Thyroid gland (tissue), 4 donors: ENCODE measurements at regions not wholly inside any gene's neighbourhood (a gene's known extent, or its start where the extent isn't known, plus 50 kb on each side); places are given as distances from the start of the nearest gene placed in this dataset.
"Not testable (repeated sequence)": the region's sequence is repeated elsewhere in the genome, so short reads cannot be mapped to it uniquely, and the experiment has no call there.

ENCODE experiments used
- DNase-seq, 2 donors: peaks; one replicate each; pipeline ENCODE4 v3.0.0-alpha.2; 2019
- H3K27ac ChIP-seq, 3 donors: fragments of 200-600 bp; sonication (generic); 1 replicate in 2 of 3; 2 replicates in 1 of 3; pipeline ENCODE4 v1.5.1; 2016 to 2019; ENCODE audit warnings: mild to moderate bottlenecking in 1 of 3, moderate library complexity in 1 of 3
- H3K27me3 ChIP-seq: fragments of 200-600 bp; sonication (generic); one replicate; pipeline ENCODE4 v1.5.1; 2019
- H3K36me3 ChIP-seq, 2 donors: fragments of 200-600 bp; sonication (generic); one replicate each; pipeline ENCODE4 v1.5.1; 2016 to 2019
- H3K4me1 ChIP-seq, 2 donors: fragments of 200-600 bp; sonication (generic); one replicate each; pipeline ENCODE4 v1.5.1; 2017 to 2019
- H3K4me3 ChIP-seq, 3 donors: fragments of 200-600 bp; sonication (generic); replicated peaks in 1 of 3; 1 replicate in 2 of 3; 2 replicates in 1 of 3; pipeline ENCODE4 v1.5.1; 2016; ENCODE audit warnings: mild to moderate bottlenecking in 1 of 3
- H3K9me3 ChIP-seq: fragments of 200-600 bp; sonication (generic); one replicate; pipeline ENCODE4 v1.5.1; 2017
- CTCF ChIP-seq, 6 experiments: fragments of 200-600 bp in 3 of 6; fragments of 450-650 bp in 3 of 6; sonication (generic) in 3 of 6; IDR thresholded peaks; one replicate each; pipeline ENCODE4 v1.5.1; 2016 to 2019; ENCODE audit warnings: antibody characterized with exemption in 6 of 6, mild to moderate bottlenecking in 2 of 6, inconsistent platforms in 1 of 6, moderate library complexity in 1 of 6
- POLR2A ChIP-seq, 2 donors: fragments of 450-650 bp; IDR thresholded peaks; one replicate each; pipeline ENCODE4 v1.6.1; 2017; ENCODE audit warnings: antibody characterized with exemption in 2 of 2, mild to moderate bottlenecking in 2 of 2, moderate library complexity in 1 of 2
- WGBS, 2 donors: methylation state at CpG; one replicate each; pipeline ENCODE4 v1.1.5; 2017; 5-methylcytosine and 5-hydroxymethylcytosine counted together
- intact Hi-C: fragments of 100-400 bp; cut with DNase I; formaldehyde crosslinking; loops from one replicate; pipeline ENCODE4 v1.15.1; 2023

GRCh38 chr3:162710332-162711112, 1213.9 kb downstream of the OTOL1 start:
- intact Hi-C loops: no loop called here
- no peaks in the 10 kb centered on the region for H3K27me3 ChIP-seq

GRCh38 chr3:162717074-162717473, 1220.5 kb downstream of the OTOL1 start:
- H3K27ac ChIP-seq, H3K9me3 ChIP-seq, H3K36me3 ChIP-seq, H3K27me3 ChIP-seq, H3K4me3 ChIP-seq, DNase-seq, intact Hi-C loops, H3K4me1 ChIP-seq: not testable (repeated sequence)
- WGBS, 2 donors: 70% methylated on average over 6 of the region's 6 CpGs

More at GRCh38 chr3:162710332-162711112, 1213.9 kb downstream of the OTOL1 start:
- WGBS, 2 donors: 93 to 94% methylated on average over 16 to 24 of the region's 30 CpGs
- Histone ChIP-seq H3K9me3 (no peaks in the 10 kb centered on the region), H3K4me1 (no peaks in the 10 kb centered on the region), H3K27ac (no peak overlapping the region), H3K4me3 (no peak overlapping the region), H3K36me3 (no peaks in the 10 kb centered on the region)
- no peak for TF ChIP-seq POLR2A (IDR thresholded peaks at IDR 0.05)
- TF ChIP-seq CTCF (IDR thresholded peaks at IDR 0.05): no peak
- DNase-seq: no peak

GRCh38 chr3:162718697-162719096, 1222.1 kb downstream of the OTOL1 start:
- H3K9me3 ChIP-seq: no peaks in the 10 kb centered on the region
- H3K4me1 ChIP-seq: no peaks in the 10 kb centered on the region
- no peak for DNase-seq
- no peak for TF ChIP-seq POLR2A (IDR thresholded peaks at IDR 0.05)
- TF ChIP-seq CTCF (IDR thresholded peaks at IDR 0.05): no peak
- H3K4me3 ChIP-seq: no peak overlapping the region
- 58% methylated on average over 2 of the region's 2 CpGs for whole genome bisulfite sequencing, 2 donors
- no peak overlapping the region for H3K27ac ChIP-seq
- intact Hi-C loops: no loop called here
- no peaks in the 10 kb centered on the region for H3K36me3 ChIP-seq
- H3K27me3 ChIP-seq: no peaks in the 10 kb centered on the region

- DNase-seq: no peak
- no peaks in the 10 kb centered on the region for H3K9me3 ChIP-seq
- intact Hi-C loops: no loop called here
- H3K36me3 ChIP-seq: no peaks in the 10 kb centered on the region
- H3K27me3 ChIP-seq: no peaks in the 10 kb centered on the region
- H3K4me3 ChIP-seq: no peak overlapping the region
- H3K27ac ChIP-seq: no peak overlapping the region
- no peaks in the 10 kb centered on the region for H3K4me1 ChIP-seq
- TF ChIP-seq CTCF (IDR thresholded peaks at IDR 0.05) (no peak), POLR2A (IDR thresholded peaks at IDR 0.05) (no peak)
Observed at GRCh38 chr3:162719684-162720341, 1223.2 kb downstream of the OTOL1 start.

GRCh38 chr3:162721736-162722135, 1225.1 kb downstream of the OTOL1 start:
- H3K36me3 ChIP-seq: no peaks in the 10 kb centered on the region
- TF ChIP-seq POLR2A (IDR thresholded peaks at IDR 0.05) (no peak), CTCF (IDR thresholded peaks at IDR 0.05) (no peak)
- no peaks in the 10 kb centered on the region for H3K27me3 ChIP-seq
- H3K4me3 ChIP-seq: no peak overlapping the region
- no peak overlapping the region for H3K27ac ChIP-seq
- no peaks in the 10 kb centered on the region for H3K4me1 ChIP-seq
- WGBS, 2 donors: 52 to 61% methylated on average over 1 of the region's 1 CpG
- intact Hi-C loops: no loop called here
- DNase-seq: no peak
- H3K9me3 ChIP-seq: no peaks in the 10 kb centered on the region
